Activated B cell treated with CpG ODN at 0.5 μM for 24 hours (primary cell): ENCODE measurements at regions not wholly inside any gene's neighbourhood (a gene's known extent, or its start where the extent isn't known, plus 50 kb on each side); places are given as distances from the start of the nearest gene placed in this dataset.

Experiments used
- ATAC-seq: fragments of 200-7000 bp; cut with Tn5 transposase; one replicate; pipeline ENCODE4 v1.10.0; 2021; ENCODE audit warnings: low read depth, mild to moderate bottlenecking, moderate library complexity
- CTCF ChIA-PET: fragments of 350-600 bp; sonication (Branson Sonifier 250); formaldehyde crosslinking; loops from one replicate; lab custom pipeline; 2021; ENCODE audit warnings: antibody characterized with exemption; lab: Charles Lee
- POLR2A ChIA-PET: fragments of 350-600 bp; sonication (Branson Sonifier 250); formaldehyde crosslinking; loops from one replicate; lab custom pipeline; 2021; ENCODE audit warnings: antibody characterized with exemption; lab: Charles Lee
- DNase-seq: peaks from one replicate; pipeline ENCODE4 v3.0.0; 2022
- H3K27ac Mint-ChIP-seq: one replicate; pipeline ENCODE4 v1.8.0; 2020; ENCODE audit warnings: mixed read lengths
- H3K27me3 Mint-ChIP-seq: one replicate; pipeline ENCODE4 v1.8.0; 2021; ENCODE audit warnings: mixed read lengths
- H3K36me3 Mint-ChIP-seq: one replicate; pipeline ENCODE4 v1.8.0; 2021; ENCODE audit warnings: low read depth, mixed read lengths
- H3K4me1 Mint-ChIP-seq: one replicate; pipeline ENCODE4 v1.8.0; 2021; ENCODE audit warnings: mixed read lengths
- H3K4me3 Mint-ChIP-seq: one replicate; pipeline ENCODE4 v1.8.0; 2020; ENCODE audit warnings: mild to moderate bottlenecking, mixed read lengths
- H3K9me3 Mint-ChIP-seq: one replicate; pipeline ENCODE4 v1.8.0; 2020; ENCODE audit warnings: mixed read lengths
- intact Hi-C: fragments of 100-400 bp; cut with micrococcal nuclease; formaldehyde crosslinking; loops from one replicate; pipeline ENCODE4 v1.15.1; 2024
- TF ChIP-seq, protein P1 (sequence below): fragments of 200-600 bp; IDR thresholded peaks from one replicate; pipeline ENCODE4 v1.8.0; 2022; ENCODE audit warnings: antibody characterized with exemption, mild to moderate bottlenecking

DNA sequence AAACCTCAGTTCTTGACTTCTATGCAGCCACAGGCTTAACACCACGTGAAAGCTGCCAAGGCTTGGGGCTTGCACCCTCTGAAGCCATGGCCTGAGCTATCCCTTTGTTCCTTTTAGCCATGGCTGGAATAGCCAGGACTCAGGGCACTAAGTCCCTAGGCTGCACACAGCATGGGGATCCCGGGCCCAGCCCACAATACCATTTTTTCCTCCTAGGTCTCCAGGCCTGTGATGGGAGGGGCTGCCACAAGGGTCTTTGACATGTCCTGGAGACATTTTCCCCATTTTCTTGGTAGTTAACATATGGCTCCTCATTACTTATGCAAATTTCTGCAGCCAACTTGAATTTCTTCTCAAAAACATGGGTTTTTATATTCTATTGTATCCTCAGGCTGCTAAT lies 619.1 kb downstream of the NYAP2 start:
- DNase-seq, result no peak
- Mint-ChIP-seq H3K27ac (no peak overlapping the region), H3K36me3 (no peaks in the 10 kb centered on the region), H3K9me3 (peaks cover 5% of the 10 kb centered on the region), H3K27me3 (no peaks in the 10 kb centered on the region), H3K4me3 (no peak overlapping the region), H3K4me1 (no peaks in the 10 kb centered on the region)
- no peak for ATAC-seq
- intact Hi-C loops, result no loop called here
- TF ChIP-seq, protein P1, sequence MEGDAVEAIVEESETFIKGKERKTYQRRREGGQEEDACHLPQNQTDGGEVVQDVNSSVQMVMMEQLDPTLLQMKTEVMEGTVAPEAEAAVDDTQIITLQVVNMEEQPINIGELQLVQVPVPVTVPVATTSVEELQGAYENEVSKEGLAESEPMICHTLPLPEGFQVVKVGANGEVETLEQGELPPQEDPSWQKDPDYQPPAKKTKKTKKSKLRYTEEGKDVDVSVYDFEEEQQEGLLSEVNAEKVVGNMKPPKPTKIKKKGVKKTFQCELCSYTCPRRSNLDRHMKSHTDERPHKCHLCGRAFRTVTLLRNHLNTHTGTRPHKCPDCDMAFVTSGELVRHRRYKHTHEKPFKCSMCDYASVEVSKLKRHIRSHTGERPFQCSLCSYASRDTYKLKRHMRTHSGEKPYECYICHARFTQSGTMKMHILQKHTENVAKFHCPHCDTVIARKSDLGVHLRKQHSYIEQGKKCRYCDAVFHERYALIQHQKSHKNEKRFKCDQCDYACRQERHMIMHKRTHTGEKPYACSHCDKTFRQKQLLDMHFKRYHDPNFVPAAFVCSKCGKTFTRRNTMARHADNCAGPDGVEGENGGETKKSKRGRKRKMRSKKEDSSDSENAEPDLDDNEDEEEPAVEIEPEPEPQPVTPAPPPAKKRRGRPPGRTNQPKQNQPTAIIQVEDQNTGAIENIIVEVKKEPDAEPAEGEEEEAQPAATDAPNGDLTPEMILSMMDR, result no peak
- ChIA-PET CTCF (no interaction called here), POLR2A (no interaction called here)

DNA sequence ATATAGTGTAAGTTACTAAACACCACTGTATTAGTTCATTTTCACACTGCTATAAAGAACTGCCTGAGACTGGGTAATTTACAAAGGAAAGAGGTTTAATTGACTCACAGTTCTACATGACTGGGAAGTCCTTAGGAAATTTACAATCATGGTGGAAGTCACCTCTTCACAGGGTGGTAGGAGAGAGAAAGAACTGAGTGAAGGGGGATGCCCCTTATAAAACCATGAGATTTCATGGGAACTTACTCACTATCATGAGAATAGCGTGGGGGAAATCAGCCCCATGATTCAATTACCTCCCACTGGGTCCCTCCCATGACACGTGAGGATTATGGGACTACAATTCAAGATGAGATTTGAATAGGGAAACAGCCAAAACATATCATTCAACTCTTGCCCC lies 618.0 kb downstream of the NYAP2 start:
- POLR2A ChIA-PET, result no interaction called here
- Mint-ChIP-seq H3K36me3 (no peaks in the 10 kb centered on the region), H3K27me3 (peaks cover 2% of the 10 kb centered on the region), H3K4me3 (no peak overlapping the region), H3K27ac (no peak overlapping the region), H3K4me1 (no peaks in the 10 kb centered on the region), H3K9me3 (peaks cover 5% of the 10 kb centered on the region)
- TF ChIP-seq, protein P1, result no peak
- intact Hi-C loops, result no loop called here
- ATAC-seq, result no peak
- DNase-seq, result no peak
- CTCF ChIA-PET, result no interaction called here

DNA sequence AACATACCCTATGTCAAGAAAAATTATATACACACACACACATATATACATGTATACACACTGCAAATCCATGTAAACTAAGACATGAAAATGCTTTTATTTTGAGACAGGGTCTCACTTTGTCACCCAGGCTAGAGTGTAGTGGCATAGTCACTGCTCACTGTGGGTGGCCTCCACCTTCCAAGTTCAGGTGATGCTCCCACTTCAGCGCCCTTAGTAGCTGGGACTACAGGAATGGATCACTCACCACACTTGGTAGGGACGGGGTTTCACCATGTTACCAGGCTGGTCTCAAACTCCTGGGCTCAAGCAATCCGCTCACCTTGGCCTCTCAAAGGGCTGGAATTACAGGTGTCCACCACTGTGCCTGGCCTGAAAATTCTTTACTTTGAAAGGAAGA lies 617.6 kb downstream of the NYAP2 start:
- Mint-ChIP-seq H3K36me3 (no peaks in the 10 kb centered on the region), H3K4me1 (no peaks in the 10 kb centered on the region), H3K9me3 (peaks cover 5% of the 10 kb centered on the region), H3K27ac (no peak overlapping the region), H3K4me3 (no peak overlapping the region), H3K27me3 (peaks cover 2% of the 10 kb centered on the region)
- CTCF ChIA-PET, result no interaction called here
- ATAC-seq (no peak), DNase-seq (no peak)
- TF ChIP-seq, protein P1, result no peak
- POLR2A ChIA-PET, result no interaction called here
- intact Hi-C loops, result no loop called here

DNA sequence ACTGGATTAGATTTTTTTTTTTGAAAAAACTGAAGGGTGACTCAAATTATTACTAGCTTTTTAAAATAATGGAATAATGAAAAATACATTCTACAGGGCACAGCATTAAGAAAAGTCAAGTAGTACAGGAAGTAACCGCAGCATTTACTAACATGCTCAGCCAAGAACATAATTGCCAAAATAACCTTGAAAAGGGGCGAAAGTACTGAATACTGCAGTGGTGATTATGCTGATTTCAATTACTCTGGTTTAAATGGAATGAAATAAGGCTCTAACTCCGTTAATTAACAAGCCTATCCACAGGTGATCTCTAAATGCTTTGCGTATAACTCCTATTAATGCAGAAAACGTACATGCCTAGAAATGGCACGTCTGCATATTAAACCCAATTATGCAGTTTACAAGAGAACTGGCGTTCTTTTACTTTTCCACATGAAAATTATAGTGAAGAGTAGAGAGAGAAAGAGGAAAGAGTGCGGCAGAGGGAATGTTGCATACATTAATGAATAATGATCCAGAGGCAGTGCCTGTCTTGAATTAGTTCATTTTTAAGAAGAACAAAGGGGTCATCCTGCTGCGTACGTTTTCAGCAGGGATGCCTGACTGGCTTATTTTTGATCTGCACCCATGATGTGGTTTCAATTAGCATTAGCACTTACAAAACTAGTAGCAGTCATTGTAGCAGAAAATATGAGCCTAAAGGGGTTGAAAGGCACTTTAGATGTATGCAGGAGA lies 612.4 kb downstream of the NYAP2 start:
- H3K27me3 Mint-ChIP-seq, result peaks cover 4% of the 10 kb centered on the region

DNA sequence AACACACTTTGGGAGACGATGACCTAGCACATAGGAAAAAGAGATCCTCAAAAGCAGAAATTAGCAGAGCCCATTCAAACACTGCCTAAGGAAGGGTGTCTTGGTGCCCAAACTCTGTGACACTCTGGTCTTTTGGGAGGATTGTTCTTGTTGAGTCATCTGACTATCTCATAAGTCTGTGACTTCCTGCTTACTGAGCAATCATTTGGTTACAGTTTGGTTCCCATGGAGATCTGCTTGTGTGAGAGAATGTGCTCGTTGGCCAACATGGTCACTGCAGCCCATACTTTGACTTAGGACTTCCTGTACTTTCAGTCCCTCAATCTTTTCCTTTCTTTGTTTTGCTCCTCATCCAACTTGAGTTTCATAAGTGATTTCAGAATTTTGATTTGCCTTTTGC lies 602.9 kb downstream of the NYAP2 start:
- no peaks in the 10 kb centered on the region for H3K4me1 Mint-ChIP-seq
- POLR2A ChIA-PET, result no interaction called here

More for the DNA sequence above, 612.4 kb downstream of the NYAP2 start:
- ATAC-seq, result no peak
- Mint-ChIP-seq H3K9me3 (no peaks in the 10 kb centered on the region), H3K27ac (no peak overlapping the region), H3K4me3 (no peak overlapping the region), H3K36me3 (no peaks in the 10 kb centered on the region), H3K4me1 (no peaks in the 10 kb centered on the region)
- CTCF ChIA-PET, result no interaction called here
- no peak for DNase-seq
- intact Hi-C loops, result no loop called here
- POLR2A ChIA-PET, result no interaction called here
- TF ChIP-seq, protein P1, result no peak

More for the DNA sequence above, 602.9 kb downstream of the NYAP2 start:
- Mint-ChIP-seq H3K27ac (no peak overlapping the region), H3K27me3 (peaks cover 2% of the 10 kb centered on the region), H3K36me3 (no peaks in the 10 kb centered on the region), H3K4me3 (no peak overlapping the region), H3K9me3 (no peaks in the 10 kb centered on the region)
- intact Hi-C loops, result no loop called here
- CTCF ChIA-PET, result no interaction called here
- ATAC-seq (no peak), DNase-seq (no peak)
- TF ChIP-seq, protein P1, result no peak
